ENCODE measurements at regions not wholly inside any gene's neighbourhood (a gene's known extent, or its start where the extent isn't known, plus 50 kb on each side); places are given as distances from the start of the nearest gene placed in this dataset.
"Not testable (repeated sequence)": the region's sequence is repeated elsewhere in the genome, so short reads cannot be mapped to it uniquely, and the experiment has no call there.

- no peak overlapping the region for H3K4me3 ChIP-seq (ENCODE audit: low read depth, low read length)
- H3K27me3 ChIP-seq (ENCODE audit: control insufficient read depth, insufficient read depth, low read length), result no peaks in the 10 kb centered on the region
- H3K4me1 ChIP-seq (ENCODE audit: control insufficient read depth, insufficient read depth, low read length), result no peaks in the 10 kb centered on the region
- no peaks in the 10 kb centered on the region for H3K36me3 ChIP-seq (ENCODE audit: control insufficient read depth, insufficient read depth, low read length)
- no CpG with 5 or more reads among the region's 3 CpGs for WGBS (ENCODE audit: insufficient coverage)
- no peak overlapping the region for H3K27ac ChIP-seq (ENCODE audit: low read depth, low read length)
- no peaks in the 10 kb centered on the region for H3K9me3 ChIP-seq (ENCODE audit: control insufficient read depth, insufficient read depth, low read length)
- peak; percentile 54 to 95 (median 77) for DNase-seq (ENCODE audit: low read depth in 4 of 6, low spot score in 6 of 6)
These were observed 1099.4 kb downstream of the TSPY10 start for GRCh38 chrY:10627116-10627515.

- WGBS (ENCODE audit: insufficient coverage), result no CpG with 5 or more reads among the region's 4 CpGs
- DNase-seq (ENCODE audit: low read depth in 4 of 6, low spot score in 6 of 6); H3K4me3 ChIP-seq (ENCODE audit: low read depth, low read length); H3K27ac ChIP-seq (ENCODE audit: low read depth, low read length); H3K36me3 ChIP-seq (ENCODE audit: control insufficient read depth, insufficient read depth, low read length); H3K9me3 ChIP-seq (ENCODE audit: control insufficient read depth, insufficient read depth, low read length); H3K27me3 ChIP-seq (ENCODE audit: control insufficient read depth, insufficient read depth, low read length); H3K4me1 ChIP-seq (ENCODE audit: control insufficient read depth, insufficient read depth, low read length): not testable (repeated sequence)
These were observed 1121.1 kb downstream of the TSPY10 start for GRCh38 chrY:10648813-10649212.

DNA sequence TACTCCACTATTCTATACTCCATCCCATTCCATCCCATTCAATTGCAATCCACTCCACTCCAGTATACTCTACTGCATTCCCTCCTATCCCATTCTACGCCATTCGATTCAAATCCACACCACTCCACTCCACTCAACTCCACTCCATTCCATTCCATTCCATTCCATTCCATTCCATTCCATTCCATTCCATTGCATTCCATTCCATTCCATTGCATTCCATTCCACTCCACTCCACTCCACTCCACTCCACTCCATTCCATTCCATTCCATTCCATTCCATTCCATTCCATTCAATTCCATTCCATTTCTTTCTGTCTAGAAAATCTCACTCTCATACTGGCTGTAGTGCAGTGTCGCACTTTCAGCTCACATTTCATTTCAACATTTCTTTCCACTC, 1129.4 kb downstream of the TSPY10 start:
- H3K27ac ChIP-seq (ENCODE audit: low read depth, low read length); H3K4me1 ChIP-seq (ENCODE audit: control insufficient read depth, insufficient read depth, low read length); H3K4me3 ChIP-seq (ENCODE audit: low read depth, low read length); H3K9me3 ChIP-seq (ENCODE audit: control insufficient read depth, insufficient read depth, low read length); H3K36me3 ChIP-seq (ENCODE audit: control insufficient read depth, insufficient read depth, low read length); H3K27me3 ChIP-seq (ENCODE audit: control insufficient read depth, insufficient read depth, low read length); DNase-seq (ENCODE audit: low read depth in 4 of 6, low spot score in 6 of 6): not testable (repeated sequence)
- WGBS (ENCODE audit: insufficient coverage), result no CpG with 5 or more reads among the region's 3 CpGs

DNA sequence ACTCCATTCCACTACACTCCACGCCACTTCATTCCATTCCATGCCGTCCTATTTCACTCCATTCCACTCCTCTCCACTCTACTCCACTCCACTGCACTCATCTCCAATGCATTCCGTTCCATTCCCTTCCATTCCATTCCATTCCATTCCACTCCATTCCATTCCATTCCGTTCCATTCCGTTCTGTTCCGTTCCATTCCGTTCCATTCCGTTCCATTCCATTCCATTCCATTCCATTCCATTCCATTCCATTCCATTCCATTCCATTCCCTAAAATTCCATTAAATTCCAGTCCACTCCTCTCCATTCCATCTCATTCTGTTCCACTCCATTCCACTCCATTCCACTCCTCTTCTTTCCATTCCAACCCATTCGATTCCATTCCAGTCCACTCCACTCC, 1139.1 kb downstream of the TSPY10 start:
- no peaks in the 10 kb centered on the region for H3K9me3 ChIP-seq (ENCODE audit: control insufficient read depth, insufficient read depth, low read length)
- no CpG with 5 or more reads among the region's 9 CpGs for WGBS (ENCODE audit: insufficient coverage)
- H3K4me1 ChIP-seq (ENCODE audit: control insufficient read depth, insufficient read depth, low read length), result no peaks in the 10 kb centered on the region
- H3K27ac ChIP-seq (ENCODE audit: low read depth, low read length), result no peak overlapping the region
- H3K27me3 ChIP-seq (ENCODE audit: control insufficient read depth, insufficient read depth, low read length), result no peaks in the 10 kb centered on the region
- DNase-seq (ENCODE audit: low read depth in 4 of 6, low spot score in 6 of 6), result peak in 1 of 6 donors; percentile 1
- H3K4me3 ChIP-seq (ENCODE audit: low read depth, low read length), result no peak overlapping the region
- no peaks in the 10 kb centered on the region for H3K36me3 ChIP-seq (ENCODE audit: control insufficient read depth, insufficient read depth, low read length)

DNA sequence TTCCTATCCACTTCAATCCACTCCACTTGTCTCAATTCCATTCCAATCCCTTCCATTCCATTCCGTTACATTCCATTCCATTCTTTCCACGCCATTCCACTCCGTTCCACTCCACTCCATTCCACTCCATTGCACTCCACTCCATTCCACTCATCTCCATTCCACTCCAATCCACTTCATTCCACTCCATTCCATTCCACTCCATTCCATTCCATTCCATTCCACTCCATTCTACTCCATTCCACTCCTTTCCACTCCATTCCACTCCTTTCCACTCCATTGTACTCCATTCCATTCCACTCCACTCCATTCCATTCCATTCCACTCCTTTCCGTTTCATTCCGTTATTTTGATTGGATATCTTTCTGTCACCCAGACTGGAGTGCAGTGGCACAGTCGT, 1158.7 kb downstream of the TSPY10 start:
- no peaks in the 10 kb centered on the region for H3K9me3 ChIP-seq (ENCODE audit: control insufficient read depth, insufficient read depth, low read length)
- no peak overlapping the region for H3K4me3 ChIP-seq (ENCODE audit: low read depth, low read length)
- no peak for DNase-seq (ENCODE audit: low read depth in 4 of 6, low spot score in 6 of 6)
- H3K27me3 ChIP-seq (ENCODE audit: control insufficient read depth, insufficient read depth, low read length), result no peaks in the 10 kb centered on the region
- WGBS (ENCODE audit: insufficient coverage), result no CpG with 5 or more reads among the region's 6 CpGs
- no peaks in the 10 kb centered on the region for H3K4me1 ChIP-seq (ENCODE audit: control insufficient read depth, insufficient read depth, low read length)
- no peaks in the 10 kb centered on the region for H3K36me3 ChIP-seq (ENCODE audit: control insufficient read depth, insufficient read depth, low read length)
- no peak overlapping the region for H3K27ac ChIP-seq (ENCODE audit: low read depth, low read length)

All from spinal cord (tissue), 9 donors.